ENCODE measurements at regions not wholly inside any gene's neighbourhood (a gene's known extent, or its start where the extent isn't known, plus 50 kb on each side); places are given as distances from the start of the nearest gene placed in this dataset.

DNA sequence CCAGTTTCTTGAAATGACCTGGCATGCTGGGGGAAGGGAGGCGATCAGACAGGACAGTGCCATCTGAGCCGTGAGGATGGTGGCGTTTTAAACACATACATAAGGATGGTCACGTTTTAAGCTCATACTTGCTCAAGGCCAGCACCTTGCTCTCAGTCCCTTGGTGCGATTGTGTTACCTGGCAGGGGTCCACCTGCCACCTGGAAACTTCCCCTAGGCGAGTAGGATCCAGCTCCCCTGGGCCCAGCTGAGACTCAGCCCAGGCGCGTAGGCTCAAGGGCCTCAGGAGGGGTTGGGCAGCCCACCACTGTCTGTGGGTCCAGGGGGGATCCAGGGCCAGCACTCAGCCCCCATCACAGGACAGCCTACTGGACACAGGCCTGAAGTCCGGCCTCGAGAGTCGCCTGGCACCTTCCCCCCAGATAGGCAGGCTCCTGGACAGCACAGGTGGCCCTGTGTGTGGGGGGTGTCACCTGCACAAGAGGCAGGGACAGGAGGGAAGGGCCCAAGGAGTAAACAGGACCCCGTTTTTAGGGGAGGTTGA lies 185.8 kb downstream of the BRD1 start:
- TF ChIP-seq, protein P1, sequence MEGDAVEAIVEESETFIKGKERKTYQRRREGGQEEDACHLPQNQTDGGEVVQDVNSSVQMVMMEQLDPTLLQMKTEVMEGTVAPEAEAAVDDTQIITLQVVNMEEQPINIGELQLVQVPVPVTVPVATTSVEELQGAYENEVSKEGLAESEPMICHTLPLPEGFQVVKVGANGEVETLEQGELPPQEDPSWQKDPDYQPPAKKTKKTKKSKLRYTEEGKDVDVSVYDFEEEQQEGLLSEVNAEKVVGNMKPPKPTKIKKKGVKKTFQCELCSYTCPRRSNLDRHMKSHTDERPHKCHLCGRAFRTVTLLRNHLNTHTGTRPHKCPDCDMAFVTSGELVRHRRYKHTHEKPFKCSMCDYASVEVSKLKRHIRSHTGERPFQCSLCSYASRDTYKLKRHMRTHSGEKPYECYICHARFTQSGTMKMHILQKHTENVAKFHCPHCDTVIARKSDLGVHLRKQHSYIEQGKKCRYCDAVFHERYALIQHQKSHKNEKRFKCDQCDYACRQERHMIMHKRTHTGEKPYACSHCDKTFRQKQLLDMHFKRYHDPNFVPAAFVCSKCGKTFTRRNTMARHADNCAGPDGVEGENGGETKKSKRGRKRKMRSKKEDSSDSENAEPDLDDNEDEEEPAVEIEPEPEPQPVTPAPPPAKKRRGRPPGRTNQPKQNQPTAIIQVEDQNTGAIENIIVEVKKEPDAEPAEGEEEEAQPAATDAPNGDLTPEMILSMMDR (IDR thresholded peaks at IDR 0.05 in 8 of 11, conservative IDR thresholded peaks at IDR 0.05 in 3 of 11), result no peak
- TF ChIP-seq POLR2A (IDR thresholded peaks at IDR 0.05), result no peak

Measured in spleen (tissue), 7 donors.